GM19467 (cell line): ENCODE measurements at regions not wholly inside any gene's neighbourhood (a gene's known extent, or its start where the extent isn't known, plus 50 kb on each side); places are given as distances from the start of the nearest gene placed in this dataset.

Experiments
- ATAC-seq: cut with Tn5 transposase; IDR thresholded peaks from one replicate; pipeline ENCODE4 v1.9.1; 2021; ENCODE audit warnings: mild to moderate bottlenecking, moderate library complexity; ENCODE audit not compliant: unreplicated experiment

DNA sequence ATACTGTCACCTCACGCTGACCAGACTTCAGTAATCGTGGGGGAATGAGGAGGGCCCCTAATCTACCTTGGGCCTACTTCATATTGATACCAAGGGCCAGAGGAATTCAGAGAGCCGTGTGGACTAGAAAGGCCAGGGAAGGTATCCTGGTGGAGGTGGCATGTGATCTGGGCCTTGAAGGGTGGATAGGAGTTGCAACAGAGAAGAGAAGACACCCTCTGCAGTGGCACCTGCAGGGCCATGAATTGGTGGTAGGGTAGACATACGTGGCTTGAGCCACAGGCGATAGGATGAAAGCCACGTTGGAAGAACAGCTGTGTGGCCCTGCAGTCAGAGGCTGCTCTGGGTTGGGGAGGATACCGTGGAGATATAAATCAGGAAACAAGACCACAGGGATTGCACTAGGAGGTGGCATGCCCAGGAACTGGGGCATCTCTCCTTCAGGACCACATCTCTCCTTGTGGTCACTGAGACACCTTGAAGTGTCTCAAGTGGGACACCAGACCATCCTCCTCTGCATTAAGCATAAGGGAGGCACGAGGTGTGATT lies 141.4 kb downstream of the CYP26B1 start:
- ATAC-seq = no peak

DNA sequence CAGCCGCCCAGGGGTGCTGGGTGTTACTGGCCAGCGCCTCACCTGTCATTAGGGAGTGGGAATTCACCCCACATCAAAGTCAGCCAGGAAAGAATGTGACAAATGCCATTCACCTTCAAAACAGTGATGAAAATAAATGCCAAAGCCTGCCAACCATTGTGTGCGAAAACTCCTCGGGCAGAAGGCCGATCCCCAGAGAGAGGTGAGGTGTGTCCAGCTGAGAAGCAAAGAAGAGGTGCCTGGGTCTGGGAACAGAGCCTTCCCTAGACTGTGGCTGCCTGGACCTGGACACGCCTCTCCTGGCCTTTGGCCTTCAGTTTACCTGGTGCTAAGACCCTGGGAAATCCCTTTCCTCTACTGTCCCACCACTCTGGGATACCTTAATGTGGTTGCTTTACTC lies 142.7 kb downstream of the CYP26B1 start:
- no peak for ATAC-seq

DNA sequence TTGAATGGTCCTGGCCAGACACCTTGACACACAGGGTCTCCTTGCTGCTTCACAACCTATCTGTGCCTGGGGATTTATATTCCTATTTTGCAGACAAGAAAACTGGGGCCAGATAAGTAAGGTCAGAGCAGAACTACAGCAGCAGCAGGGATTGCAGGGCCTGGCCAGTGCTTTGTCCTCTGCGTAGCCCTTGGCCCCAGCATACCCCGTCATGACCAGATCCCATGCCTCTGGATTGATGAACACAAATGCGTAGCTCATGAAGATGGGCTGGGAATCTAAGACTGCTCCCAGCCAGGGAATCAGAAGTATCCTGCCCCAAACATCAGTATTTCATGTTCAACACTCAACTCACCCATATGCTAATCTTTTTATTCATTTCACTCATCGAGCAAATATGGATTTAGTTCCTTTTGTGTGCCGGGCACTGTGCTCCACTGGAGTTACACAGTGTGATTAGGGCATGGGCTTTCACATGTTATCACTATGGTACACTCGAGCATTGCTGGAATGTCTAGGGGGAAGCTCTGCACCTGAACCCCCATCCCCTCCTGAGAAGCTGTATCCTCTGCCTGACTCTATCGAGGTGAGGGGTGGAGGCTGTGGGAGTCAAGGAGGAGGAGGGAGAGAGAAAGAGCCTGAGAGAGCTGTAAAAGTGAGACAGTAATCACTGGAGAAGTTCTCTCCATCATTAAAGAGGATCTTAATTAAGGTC lies 143.3 kb downstream of the CYP26B1 start:
- ATAC-seq = no peak

DNA sequence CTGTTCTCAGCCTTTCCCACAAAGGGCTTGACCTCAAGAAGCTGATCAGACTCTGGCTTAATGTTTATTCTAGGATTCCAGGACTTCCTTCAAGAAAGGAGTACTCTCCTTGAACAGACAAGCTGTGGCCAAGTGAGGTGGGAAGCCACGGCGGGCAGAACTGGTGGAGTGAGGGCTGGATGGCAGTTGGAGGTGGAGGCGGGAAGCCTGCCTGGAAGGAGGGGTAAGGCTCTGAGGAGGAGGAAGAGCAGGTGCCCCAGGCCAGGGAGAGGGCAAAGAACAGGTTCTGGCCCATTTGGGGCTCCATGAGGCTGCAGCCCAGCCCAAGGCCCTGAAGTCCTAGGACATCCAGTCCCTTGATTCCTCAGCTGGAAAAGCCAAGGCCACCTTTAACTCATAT lies 143.9 kb downstream of the CYP26B1 start:
- ATAC-seq = no peak

DNA sequence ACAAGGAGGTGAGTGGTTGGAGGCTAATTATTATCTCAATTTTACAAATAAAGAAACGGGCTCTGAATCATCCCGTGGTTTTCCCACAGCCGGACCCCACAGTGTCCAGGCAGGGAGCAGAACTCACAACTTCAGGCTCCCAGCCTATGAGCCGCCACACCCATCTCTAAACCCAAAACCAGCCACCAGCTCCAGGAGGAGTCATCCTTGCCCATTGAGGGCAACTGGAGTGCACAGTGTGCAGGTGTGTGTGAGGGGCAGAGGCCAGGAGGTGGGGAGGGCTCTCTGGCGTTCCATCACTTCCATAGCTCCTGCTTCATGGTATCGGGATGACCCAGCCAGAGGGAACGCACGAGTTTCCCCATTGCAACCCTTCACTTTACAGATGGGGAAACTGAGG lies 144.5 kb downstream of the CYP26B1 start:
- no peak for ATAC-seq

DNA sequence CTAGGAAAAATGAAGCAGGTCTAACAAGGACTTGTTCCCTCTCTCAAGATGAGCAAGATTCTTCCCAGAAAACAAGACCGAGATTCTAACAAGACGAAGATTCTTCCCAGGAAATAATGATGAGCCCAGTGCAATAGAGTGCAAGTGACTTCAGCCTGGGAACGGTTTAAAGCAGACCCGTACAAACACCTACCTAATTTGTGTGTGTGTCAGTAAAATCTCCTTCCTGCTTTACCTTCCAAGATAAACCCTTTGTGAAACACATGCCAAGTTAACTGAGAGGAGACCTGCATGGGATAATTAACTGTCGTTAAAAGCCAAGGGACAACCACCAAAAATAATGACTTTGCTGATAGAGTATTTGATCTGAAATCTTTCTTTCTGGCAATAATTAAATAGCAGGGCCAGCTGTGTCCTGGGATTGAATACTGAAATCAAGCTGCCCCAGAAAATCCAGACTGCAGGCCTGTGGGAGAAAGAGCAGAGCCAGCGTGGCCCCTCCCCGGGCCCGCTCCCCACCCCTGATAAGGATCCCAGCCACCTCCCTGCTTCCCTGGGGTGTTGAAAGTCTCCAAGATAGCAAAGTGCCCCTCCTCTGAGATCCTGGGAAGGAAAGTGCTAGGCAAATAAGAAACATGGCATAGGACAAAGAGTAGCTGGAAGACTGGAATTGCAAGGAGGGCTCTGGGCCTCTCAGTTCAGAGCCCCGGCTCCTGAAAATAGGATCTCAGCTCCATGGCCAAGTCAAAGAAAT lies 145.5 kb downstream of the CYP26B1 start:
- no peak for ATAC-seq

DNA sequence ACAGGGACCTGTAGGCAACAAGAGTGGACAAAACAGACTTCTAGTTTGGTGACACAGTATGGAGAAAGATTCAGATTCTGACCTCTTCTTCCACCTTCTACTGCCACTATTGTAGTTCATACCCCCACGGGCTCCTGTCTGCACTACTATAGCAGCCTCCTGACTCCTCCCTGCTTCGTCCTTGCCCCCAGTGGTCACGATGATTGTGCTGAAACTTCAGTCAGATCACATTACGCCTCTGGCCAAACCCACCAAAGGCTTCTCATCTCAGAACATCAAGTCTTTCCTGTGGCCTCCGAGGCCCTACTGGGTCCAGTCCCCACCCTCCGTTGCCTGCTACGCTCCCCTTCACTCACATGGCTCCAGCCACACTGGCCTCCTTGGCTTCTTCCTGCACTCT lies 147.6 kb downstream of the CYP26B1 start:
- ATAC-seq = no peak

DNA sequence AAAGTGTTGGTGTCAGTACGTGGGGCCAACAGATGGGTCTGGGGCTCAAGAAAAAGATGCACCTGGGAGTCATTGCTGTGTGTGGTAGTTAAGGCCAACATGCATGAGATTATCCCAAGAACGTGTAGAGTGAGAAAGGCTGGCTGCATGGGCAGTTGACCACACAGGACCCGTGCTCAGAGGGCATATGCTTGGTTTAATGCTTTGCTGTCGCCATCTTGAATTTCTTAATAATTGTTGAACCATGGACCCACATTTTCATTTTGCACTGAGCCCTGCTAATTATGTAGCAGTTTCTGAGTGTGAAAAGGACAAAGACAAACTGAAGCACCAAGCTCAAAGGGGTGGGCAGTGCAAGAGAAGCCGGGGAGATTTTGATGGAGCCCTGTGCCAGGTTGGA lies 148.1 kb downstream of the CYP26B1 start:
- no peak for ATAC-seq

DNA sequence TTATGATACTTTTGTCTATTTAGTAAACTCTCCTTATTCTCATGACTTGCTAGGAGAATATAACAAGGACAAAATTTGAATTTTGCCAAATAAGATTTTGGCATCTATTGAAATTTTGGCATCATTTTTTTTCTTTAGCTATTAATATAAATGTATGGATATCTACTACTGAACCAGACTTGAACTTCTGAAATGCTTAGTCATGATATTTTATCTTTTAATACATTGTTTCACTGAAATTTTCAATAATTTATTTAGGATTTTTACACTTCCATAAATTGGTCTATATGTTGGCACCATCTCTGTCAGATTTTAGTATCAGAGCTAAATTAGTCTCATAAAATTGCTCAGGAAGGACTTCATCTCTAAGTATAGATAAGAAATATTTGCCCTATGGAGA lies 149.8 kb downstream of the CYP26B1 start:
- no peak for ATAC-seq

DNA sequence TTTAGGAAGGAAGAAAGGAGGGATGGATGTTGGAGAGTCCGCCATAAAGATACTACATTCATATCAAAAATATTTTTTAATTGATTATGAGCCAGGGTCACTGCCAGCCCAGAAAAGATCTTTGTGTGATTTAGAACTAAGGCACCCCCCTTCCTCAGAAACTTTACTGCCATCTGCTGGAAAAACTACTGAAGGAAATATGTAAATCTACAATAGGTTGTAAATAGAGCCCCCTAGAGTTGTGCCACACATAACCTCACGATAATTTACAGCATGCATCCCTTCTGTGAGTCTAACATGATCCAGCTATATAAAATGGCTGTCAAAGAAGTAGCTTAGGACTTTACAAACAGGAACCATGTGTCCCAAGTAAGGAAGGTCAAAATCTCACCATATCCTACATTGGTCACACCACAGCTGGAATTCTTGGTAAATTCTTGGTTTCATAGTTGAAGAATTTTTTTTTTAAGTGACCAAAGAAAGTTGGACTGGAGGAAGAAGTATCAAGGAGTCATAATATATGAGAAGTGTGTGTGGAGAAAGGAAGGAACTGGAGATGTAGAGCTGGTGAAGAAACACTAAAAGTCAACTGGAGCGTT lies 152.5 kb downstream of the CYP26B1 start:
- no peak for ATAC-seq

DNA sequence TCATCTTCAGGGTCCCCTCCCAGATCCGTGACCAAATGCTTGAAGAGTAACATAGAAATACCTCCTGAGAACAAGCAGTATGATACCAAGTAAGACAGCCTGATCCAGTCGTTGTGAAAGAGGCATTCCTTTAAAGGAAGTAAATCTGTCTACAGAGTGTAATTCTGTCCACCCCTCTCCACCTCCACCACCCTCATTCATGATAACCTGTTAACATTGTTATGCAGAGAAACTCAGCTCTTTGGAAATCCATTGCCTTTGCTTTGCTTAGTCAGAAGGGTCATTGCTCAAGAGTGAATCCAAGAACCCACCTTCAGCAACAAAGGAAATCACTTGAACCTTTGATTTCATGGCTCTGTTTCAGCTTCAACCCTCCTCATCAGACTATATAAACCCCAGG lies 155.6 kb downstream of the CYP26B1 start:
- no peak for ATAC-seq

DNA sequence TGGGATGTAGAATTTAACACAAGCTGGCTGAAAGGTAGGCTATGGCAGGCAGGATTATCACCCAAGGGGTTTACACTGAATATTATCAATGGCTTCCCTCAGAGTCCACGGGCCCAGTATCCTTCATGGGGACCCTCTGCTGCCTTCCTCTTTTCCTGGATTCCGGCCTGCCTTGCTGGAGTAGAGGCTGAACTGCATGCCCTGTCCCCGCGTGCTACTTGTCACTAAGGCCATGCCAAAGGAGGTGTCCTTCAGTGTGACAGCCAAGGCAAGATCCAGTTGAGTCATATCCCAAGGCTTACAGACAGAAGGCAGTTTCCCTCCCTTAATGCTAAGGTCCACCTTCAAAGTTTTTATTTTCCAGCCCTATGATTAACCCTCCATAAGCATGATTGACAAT lies 156.3 kb downstream of the CYP26B1 start:
- no peak for ATAC-seq

DNA sequence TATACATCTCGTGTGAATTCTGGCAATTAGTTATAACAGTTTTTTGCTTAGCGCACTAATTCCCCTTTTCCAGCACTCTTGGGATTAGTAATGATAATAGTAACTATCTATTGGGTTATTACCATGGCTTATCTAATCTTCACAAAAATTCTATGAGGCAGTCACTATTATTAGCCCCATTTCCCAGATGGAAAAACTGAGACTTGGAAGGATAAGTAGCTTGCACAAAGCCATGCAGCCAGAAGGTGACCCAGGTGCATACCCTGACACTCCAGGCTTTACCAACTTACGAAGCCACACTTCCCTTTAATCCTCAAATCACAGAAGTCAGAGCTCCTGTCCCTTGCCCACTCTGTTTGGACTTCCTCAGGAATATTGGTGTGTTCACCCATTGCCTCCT lies 156.8 kb downstream of the CYP26B1 start:
- no peak for ATAC-seq

DNA sequence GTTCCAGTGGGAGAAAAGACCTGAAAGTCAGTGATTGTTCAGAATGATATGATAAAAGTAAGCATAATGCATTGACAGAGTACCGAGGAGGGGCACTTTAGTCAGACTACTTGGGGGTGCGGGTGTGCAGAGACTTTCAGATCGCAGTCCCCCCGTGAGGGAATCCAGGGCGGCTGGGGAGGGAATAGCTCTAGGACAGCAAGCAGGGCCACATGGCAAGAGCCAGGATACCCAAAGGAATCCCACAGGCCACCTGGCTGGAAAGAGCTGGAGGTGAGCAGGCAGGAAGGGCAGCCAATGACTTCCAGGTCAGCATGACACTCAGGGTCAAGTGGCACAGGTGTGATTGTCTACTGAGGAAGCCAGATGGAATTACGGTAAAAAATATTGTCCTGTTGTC lies 157.5 kb downstream of the CYP26B1 start:
- ATAC-seq = no peak

DNA sequence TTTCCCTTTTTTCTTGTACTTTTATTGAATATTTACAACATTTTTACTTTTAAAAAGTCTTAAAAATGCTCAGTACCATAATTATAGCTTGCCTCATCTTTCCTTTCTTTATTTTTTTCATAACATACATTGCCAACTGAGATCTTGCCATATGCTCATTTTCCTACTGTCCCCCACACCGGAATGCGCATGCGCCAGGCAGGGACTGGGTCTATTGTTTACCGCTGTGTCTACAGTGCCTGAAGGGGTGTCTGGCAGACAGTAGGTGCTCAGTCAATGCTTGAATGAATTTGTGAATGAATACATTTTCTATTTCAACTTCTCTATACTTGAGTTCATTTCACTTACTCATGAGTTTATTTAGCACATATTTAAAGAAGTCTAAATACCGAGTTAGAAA lies 158.0 kb downstream of the CYP26B1 start:
- ATAC-seq = no peak

DNA sequence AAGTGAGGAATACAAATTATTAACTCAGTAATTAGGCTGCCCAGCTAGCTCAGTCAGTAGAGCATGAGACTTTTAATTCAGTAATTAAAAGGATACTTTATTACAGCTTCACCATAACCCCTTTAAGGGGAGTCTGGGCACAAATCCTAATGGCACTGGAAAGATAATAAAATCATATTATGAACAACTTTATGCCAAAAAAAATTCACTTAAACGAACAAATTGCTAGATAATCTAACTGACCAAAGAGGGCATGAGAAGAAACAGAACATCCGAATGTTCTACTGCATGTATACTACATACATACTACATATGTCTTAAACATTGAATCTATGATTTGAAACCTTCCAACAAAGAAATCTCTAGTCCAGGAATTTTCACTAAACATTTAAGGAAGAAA lies 159.5 kb downstream of the CYP26B1 start:
- ATAC-seq = no peak

DNA sequence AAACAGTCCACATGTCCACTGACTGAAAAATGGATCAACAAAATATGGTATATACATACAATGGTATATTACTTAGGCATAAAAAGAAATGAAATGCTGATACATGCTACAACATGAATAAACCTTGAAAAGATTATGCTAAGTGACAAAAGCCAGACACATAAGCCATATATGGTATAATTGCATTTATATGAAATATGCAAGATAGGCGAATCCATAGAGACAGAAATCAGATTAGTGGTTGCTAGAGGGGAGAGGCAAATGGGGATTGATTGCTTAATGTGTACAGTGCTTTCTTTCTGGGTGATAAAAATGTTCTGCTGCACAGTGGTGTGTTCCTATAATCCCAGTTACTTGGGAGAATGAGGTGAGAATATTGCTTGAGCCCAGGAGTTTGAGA lies 171.0 kb downstream of the CYP26B1 start:
- ATAC-seq = no peak

DNA sequence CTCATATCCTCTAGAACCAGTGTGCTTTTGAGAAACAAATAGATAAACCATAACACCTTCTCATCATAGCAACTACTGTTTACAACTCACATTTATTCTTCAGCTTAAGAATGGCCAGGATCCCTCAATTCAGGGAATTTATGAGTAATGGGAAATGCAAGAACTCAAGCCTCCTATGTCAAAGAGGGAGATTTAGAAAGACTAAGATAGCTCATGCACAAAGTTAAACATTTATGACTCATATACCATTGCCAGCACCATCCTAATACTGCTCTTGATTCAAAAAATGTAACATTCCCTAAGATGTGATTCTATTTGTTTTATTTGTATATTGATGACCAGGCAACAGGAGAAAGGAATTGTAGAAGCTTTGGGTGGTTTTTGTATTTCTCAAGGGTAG lies 172.8 kb downstream of the CYP26B1 start:
- no peak for ATAC-seq

DNA sequence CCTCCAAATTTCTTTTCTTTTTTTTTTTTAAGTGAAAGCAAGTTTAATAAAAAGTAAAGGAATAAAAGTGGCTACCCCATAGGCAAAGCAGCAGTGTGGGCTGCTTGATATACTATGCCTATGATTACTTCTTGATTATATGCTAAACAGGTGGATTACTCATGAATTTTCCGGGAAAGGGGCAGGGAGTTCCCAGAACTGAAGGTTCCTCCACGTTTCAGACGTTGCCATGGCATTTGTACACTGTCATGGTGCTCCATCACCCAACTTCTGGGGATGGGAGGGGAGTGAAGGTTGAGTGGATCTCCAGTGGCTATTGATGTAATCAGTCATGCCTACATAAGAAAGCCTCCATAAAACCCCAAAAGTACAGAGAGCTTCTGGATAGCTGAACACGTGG lies 176.2 kb downstream of the CYP26B1 start:
- no peak for ATAC-seq

DNA sequence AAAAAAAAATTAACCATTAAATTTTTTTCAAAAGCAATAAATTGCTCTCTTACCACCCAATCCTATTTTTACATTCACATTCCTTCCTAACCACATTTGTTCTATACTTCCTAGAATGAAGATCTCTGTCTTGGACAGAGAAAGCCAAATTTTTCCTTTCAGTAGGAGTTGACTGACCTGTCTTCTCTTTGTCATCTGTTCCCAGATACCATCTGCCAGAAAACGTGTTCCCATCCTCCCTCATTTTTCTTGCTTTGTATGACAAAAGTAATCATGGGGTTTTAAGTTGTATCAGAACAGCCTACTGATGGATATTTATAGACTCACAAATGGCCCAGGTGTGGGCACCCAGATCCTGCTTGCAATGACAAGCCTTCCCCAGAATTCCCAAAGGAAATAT lies 182.1 kb downstream of the CYP26B1 start:
- no peak for ATAC-seq

DNA sequence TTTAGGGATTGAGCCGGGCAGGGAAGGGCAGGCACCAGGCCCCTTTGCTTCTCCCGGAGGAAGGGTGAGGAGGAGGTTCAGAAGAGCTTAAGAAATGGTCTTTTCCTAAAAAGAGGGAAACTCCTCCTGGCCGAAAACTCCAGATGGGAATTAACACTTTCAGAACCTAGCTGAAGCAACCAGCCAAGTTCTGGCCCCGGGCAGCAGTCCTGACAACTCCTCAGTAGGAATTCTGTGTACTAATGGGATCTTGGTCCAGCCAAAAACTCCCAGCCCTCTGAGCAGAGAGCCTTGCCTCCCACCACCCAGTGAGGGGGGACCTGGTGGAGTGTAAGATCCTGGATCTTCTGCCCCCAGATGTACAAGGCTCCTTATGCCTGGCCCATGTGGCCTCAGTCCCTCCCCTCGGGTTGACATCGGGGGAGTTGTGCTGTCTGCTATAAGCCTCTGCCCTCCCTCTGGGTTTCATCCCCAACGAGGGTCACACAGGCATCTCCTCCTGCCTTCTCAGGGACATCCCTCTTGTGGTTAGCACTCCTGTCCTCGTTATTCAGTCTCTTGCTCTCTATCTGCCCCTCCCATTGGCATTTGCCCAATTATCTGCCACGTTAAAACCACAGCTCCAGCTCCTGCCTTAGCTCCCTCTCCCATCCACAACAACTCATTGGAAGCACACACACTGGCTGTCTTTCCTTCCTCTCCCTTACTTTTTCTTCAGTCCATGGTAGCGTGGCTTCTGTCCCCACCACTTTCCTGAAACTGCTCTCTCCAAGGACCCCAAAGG lies 184.6 kb downstream of the CYP26B1 start:
- no peak for ATAC-seq
